ENCODE measurements at regions not wholly inside any gene's neighbourhood (a gene's known extent, or its start where the extent isn't known, plus 50 kb on each side); places are given as distances from the start of the nearest gene placed in this dataset.
"Not testable (repeated sequence)": the region's sequence is repeated elsewhere in the genome, so short reads cannot be mapped to it uniquely, and the experiment has no call there.

GRCh38 chr13:67440236-67440975 lies 210.3 kb upstream of the PCDH9 start:
- no peak for DNase-seq (ENCODE audit: low read depth)

- no peak for DNase-seq (ENCODE audit: low read depth)
These were observed 209.2 kb upstream of the PCDH9 start for GRCh38 chr13:67439365-67439764.

GRCh38 chr13:67438465-67438864 lies 208.3 kb upstream of the PCDH9 start:
- DNase-seq (ENCODE audit: low read depth) = no peak

GRCh38 chr13:67437244-67437643 lies 207.1 kb upstream of the PCDH9 start:
- no peak for DNase-seq (ENCODE audit: low read depth)

- DNase-seq (ENCODE audit: low read depth) = no peak
These were observed 191.3 kb upstream of the PCDH9 start for GRCh38 chr13:67421475-67421874.

GRCh38 chr13:67416047-67416925 lies 186.2 kb upstream of the PCDH9 start:
- no peak for DNase-seq (ENCODE audit: low read depth)

GRCh38 chr13:67410645-67411044 lies 180.5 kb upstream of the PCDH9 start:
- DNase-seq (ENCODE audit: low read depth) = no peak

GRCh38 chr13:67408798-67409197 lies 178.7 kb upstream of the PCDH9 start:
- no peak for DNase-seq (ENCODE audit: low read depth)

- no peak for DNase-seq (ENCODE audit: low read depth)
These were observed 172.4 kb upstream of the PCDH9 start for GRCh38 chr13:67402546-67402945.

GRCh38 chr13:67395577-67395976 lies 165.4 kb upstream of the PCDH9 start:
- DNase-seq (ENCODE audit: low read depth) = no peak

- no peak for DNase-seq (ENCODE audit: low read depth)
These were observed 161.9 kb upstream of the PCDH9 start for GRCh38 chr13:67392014-67392413.

- DNase-seq (ENCODE audit: low read depth) = no peak
These were observed 160.4 kb upstream of the PCDH9 start for GRCh38 chr13:67390462-67391086.

GRCh38 chr13:67389171-67389570 lies 159.0 kb upstream of the PCDH9 start:
- no peak for DNase-seq (ENCODE audit: low read depth)

GRCh38 chr13:67383109-67383757 lies 153.1 kb upstream of the PCDH9 start:
- DNase-seq (ENCODE audit: low read depth) = not testable (repeated sequence)

GRCh38 chr13:67377919-67378318 lies 147.8 kb upstream of the PCDH9 start:
- DNase-seq (ENCODE audit: low read depth) = no peak

GRCh38 chr13:67374391-67374790 lies 144.3 kb upstream of the PCDH9 start:
- DNase-seq (ENCODE audit: low read depth) = no peak

- no peak for DNase-seq (ENCODE audit: low read depth)
These were observed 142.8 kb upstream of the PCDH9 start for GRCh38 chr13:67372868-67373464.

- peak; percentile 5 for DNase-seq (ENCODE audit: low read depth)
These were observed 139.9 kb upstream of the PCDH9 start for GRCh38 chr13:67369895-67370660.

GRCh38 chr13:67367399-67367798 lies 137.3 kb upstream of the PCDH9 start:
- no peak for DNase-seq (ENCODE audit: low read depth)

- no peak for DNase-seq (ENCODE audit: low read depth)
These were observed 136.4 kb upstream of the PCDH9 start for GRCh38 chr13:67366533-67366932.

- no peak for DNase-seq (ENCODE audit: low read depth)
These were observed 125.8 kb upstream of the PCDH9 start for GRCh38 chr13:67355812-67356476.

All from GM04503 (cell line).